Heart right ventricle (tissue), 16 donors: ENCODE measurements at regions not wholly inside any gene's neighbourhood (a gene's known extent, or its start where the extent isn't known, plus 50 kb on each side); places are given as distances from the start of the nearest gene placed in this dataset.

ENCODE experiments used
- ATAC-seq, 8 donors: fragments of 200-7000 bp; cut with Tn5 transposase; one replicate each; pipeline ENCODE4 v1.9.1; 2020; ENCODE audit warnings: mild to moderate bottlenecking in 8 of 8, moderate library complexity in 8 of 8, moderate number of reproducible peaks in 1 of 8
- DNase-seq, 2 donors: peaks; one replicate each; pipeline ENCODE4 v3.0.0-alpha.2; 2020
- H3K27ac ChIP-seq, 10 donors: fragments of 200-600 bp; sonication (generic) in 2 of 10; one replicate each; pipeline versions ENCODE4 v1.5.0 to v1.8.0; 2020 to 2022; ENCODE audit warnings: mild to moderate bottlenecking in 3 of 10
- H3K27me3 ChIP-seq, 7 donors: fragments of 200-600 bp; one replicate each; pipeline ENCODE4 v1.8.0; 2021 to 2022; ENCODE audit warnings: mild to moderate bottlenecking in 2 of 7
- H3K36me3 ChIP-seq, 9 donors: fragments of 200-600 bp; sonication (generic) in 1 of 9; one replicate each; pipeline versions ENCODE4 v1.5.0 to v1.8.0; 2020 to 2022; ENCODE audit warnings: mild to moderate bottlenecking in 2 of 9
- H3K4me1 ChIP-seq, 9 donors: fragments of 200-600 bp; sonication (generic) in 1 of 9; one replicate each; pipeline versions ENCODE4 v1.5.0 to v1.8.0; 2020 to 2022; ENCODE audit warnings: mild to moderate bottlenecking in 4 of 9
- H3K4me3 ChIP-seq, 10 donors: fragments of 200-600 bp; sonication (generic) in 2 of 10; one replicate each; pipeline versions ENCODE4 v1.5.0 to v1.8.0; 2020 to 2022; ENCODE audit warnings: mild to moderate bottlenecking in 7 of 10, moderate library complexity in 2 of 10
- H3K9me3 ChIP-seq, 11 donors: fragments of 200-600 bp in 10 of 11; sonication (generic) in 2 of 11; one replicate each; pipeline versions ENCODE4 v1.5.0 to v1.8.0; 2013 to 2022; ENCODE audit warnings: mild to moderate bottlenecking in 2 of 11, control low read depth in 1 of 11, moderate library complexity in 1 of 11
- WGBS, 2 donors: extraction: QIAGEN DNeasy Blood & Tissue Kit; methylation state at CpG; one replicate each; pipeline ENCODE4 v1.1.7; 2013; ENCODE audit warnings: inconsistent platforms in 1 of 2; 5-methylcytosine and 5-hydroxymethylcytosine counted together
- intact Hi-C, 10 donors: fragments of 100-400 bp; cut with DNase I; formaldehyde crosslinking; loops; one replicate each; pipeline versions ENCODE4 v1.11.1 to v1.14.2; 2022
- TF ChIP-seq, protein P1 (sequence below), 9 donors: fragments of 200-600 bp; sonication (generic) in 2 of 9; IDR thresholded peaks; one replicate each; pipeline versions ENCODE4 v1.5.0 to v1.8.0; 2021 to 2022; ENCODE audit warnings: antibody characterized with exemption in 9 of 9, mild to moderate bottlenecking in 5 of 9, moderate library complexity in 1 of 9
- donor health status: Arrhythmogenic right ventricular cardiomyopathy.
- donor health status: ischemic (EF 13 %, LVEDD 7.1; RV severe dilation, severe dysfunction).
- donor health status: healthy with polysubstance abuse.
- donor health status: DM: no; HTN: yes; CAD: no.
- donor health status: DM: no; HTN: no; CAD: no.
- donor health status: ischemic (EF 25% LVEDD 6.9; RV normal size, moderate dysfunction).
- donor health status: ischemic (EF 25% LVEDD 5.7; RV mildly dilated, moderate dysfunction).
- donor health status: healthy.
- donor health status: DM: yes; HTN: yes; CAD: no.
- donor health status: Ischemic cardiomyopathy.
- donor health status: ischemic (EF 35%, LVEDD 5.7; RV mildly dilated, moderate dysfunction).
- donor health status: nonischemic (EF 11% LVEDD 7.7; RV severe dilation, severe dysfunction).
- donor health status: DM: yes; HTN: yes; CAD: no.
- donor health status: PGD.
- donor health status: ischemic (EF 29% LVEDD 5.4; RV normal size, mild dysfunction).
- donor health status: nonischemic (EF 23%, LVEDD 6.1; RV moderate dilation, normal function).

DNA sequence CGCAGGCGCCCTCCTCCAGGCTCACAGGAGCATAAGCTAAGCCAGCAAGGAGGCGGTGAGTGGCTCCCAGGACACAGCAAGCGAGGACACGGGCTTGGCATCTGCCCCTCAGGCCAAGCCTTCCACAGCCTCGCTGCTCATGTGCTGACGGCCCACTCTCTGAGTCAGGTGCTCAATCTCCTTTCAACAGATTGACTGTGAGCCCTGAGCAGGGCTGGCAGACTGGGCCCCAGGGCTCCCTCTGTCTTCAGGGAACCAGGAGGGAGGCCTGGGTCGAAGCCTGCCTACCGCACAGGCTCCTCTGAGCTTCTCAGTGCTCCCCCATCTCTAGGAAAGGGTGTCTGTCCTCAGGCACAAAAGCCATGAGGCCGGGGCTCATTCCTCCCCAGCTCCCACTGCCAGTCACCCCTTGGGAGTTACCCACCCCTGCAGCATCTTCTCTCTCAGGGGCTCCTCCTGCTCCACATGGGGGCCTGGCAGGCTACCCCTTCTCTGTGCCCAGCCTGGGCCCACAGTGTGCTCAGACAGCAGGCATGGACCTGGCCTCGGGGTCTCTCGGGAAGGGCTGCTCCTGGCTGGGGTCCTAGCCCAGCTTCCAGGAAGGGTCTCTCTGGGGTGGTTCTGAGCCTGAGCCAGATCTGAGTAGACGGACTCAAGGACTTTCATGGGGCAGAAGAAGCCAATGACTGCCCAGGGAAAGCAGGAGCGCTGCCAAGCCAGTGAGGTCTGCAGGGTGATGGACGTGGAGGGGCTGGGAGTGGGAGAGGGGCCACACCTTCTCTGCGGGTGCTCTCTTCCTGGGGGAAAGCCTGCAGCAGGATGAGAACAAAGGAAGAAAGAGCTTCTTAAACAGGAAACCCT lies 138.0 kb upstream of the GPC1 start:
- no peaks in the 10 kb centered on the region for H3K9me3 ChIP-seq
- peak; percentile 70 to 75 for DNase-seq
- intact Hi-C loops, result loop anchor here in 7 of 10 donors (1.0 to 10.0 kb wide), 8 partner anchors 37 to 140 kb away; partner anchors contain the start of gene GPC1 (in 3 of the 7)
- no peaks in the 10 kb centered on the region for H3K36me3 ChIP-seq
- H3K27ac ChIP-seq, result peak overlapping the region in 2 of 10 donors; percentile 15 to 47
- WGBS, 2 donors, result 53 to 63% methylated on average over 16 of the region's 16 CpGs
- peak; percentile 72 to 95 (median 84) for ATAC-seq
- no peaks in the 10 kb centered on the region for H3K27me3 ChIP-seq
- H3K4me1 ChIP-seq, result peaks cover 3 to 52% (median 18%) of the 10 kb centered on the region in 9 donors
- TF ChIP-seq, protein P1, sequence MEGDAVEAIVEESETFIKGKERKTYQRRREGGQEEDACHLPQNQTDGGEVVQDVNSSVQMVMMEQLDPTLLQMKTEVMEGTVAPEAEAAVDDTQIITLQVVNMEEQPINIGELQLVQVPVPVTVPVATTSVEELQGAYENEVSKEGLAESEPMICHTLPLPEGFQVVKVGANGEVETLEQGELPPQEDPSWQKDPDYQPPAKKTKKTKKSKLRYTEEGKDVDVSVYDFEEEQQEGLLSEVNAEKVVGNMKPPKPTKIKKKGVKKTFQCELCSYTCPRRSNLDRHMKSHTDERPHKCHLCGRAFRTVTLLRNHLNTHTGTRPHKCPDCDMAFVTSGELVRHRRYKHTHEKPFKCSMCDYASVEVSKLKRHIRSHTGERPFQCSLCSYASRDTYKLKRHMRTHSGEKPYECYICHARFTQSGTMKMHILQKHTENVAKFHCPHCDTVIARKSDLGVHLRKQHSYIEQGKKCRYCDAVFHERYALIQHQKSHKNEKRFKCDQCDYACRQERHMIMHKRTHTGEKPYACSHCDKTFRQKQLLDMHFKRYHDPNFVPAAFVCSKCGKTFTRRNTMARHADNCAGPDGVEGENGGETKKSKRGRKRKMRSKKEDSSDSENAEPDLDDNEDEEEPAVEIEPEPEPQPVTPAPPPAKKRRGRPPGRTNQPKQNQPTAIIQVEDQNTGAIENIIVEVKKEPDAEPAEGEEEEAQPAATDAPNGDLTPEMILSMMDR (IDR thresholded peaks at IDR 0.05), result peak in 5 of 9 donors; percentile 18 to 58 (median 47)
- H3K4me3 ChIP-seq, result no peak overlapping the region

- DNase-seq, result no peak
- H3K27me3 ChIP-seq, result no peaks in the 10 kb centered on the region
Measured at GRCh38 chr2:240298117-240298790, 137.2 kb upstream of the GPC1 start.

GRCh38 chr2:240298803-240299709 lies 136.4 kb upstream of the GPC1 start:
- H3K27me3 ChIP-seq, result no peaks in the 10 kb centered on the region
- H3K4me3 ChIP-seq, result no peak overlapping the region
- ATAC-seq, result peak in 1 of 8 donors; percentile 2
- WGBS, 2 donors, result 83 to 87% methylated on average over 18 of the region's 18 CpGs
- intact Hi-C loops, result loop anchor here in 5 of 10 donors (5.0 to 10.0 kb wide), 4 partner anchors 62 to 138 kb away; partner anchors contain the start of gene GPC1 (in 3 of the 5)
- TF ChIP-seq, protein P1 (IDR thresholded peaks at IDR 0.05), result no peak
- no peak overlapping the region for H3K27ac ChIP-seq
- peaks cover 0 to 36% (median 9%) of the 10 kb centered on the region in 9 donors for H3K4me1 ChIP-seq
- DNase-seq, result no peak
- H3K9me3 ChIP-seq, result no peaks in the 10 kb centered on the region
- H3K36me3 ChIP-seq, result no peaks in the 10 kb centered on the region

More at GRCh38 chr2:240298117-240298790, 137.2 kb upstream of the GPC1 start:
- Histone ChIP-seq H3K27ac (no peak overlapping the region), H3K36me3 (no peaks in the 10 kb centered on the region), H3K4me1 (peaks cover 0 to 44% (median 10%) of the 10 kb centered on the region in 9 donors), H3K9me3 (no peaks in the 10 kb centered on the region), H3K4me3 (no peak overlapping the region)
- TF ChIP-seq, protein P1 (IDR thresholded peaks at IDR 0.05), result no peak
- no peak for ATAC-seq
- intact Hi-C loops, result loop anchor here in 5 of 10 donors (5.0 to 10.0 kb wide), 4 partner anchors 61 to 139 kb away; partner anchors contain the start of gene GPC1 (in 3 of the 5)
- 88 to 91% methylated on average over 11 of the region's 11 CpGs for WGBS, 2 donors
